OCI-LY1 (cell line): ENCODE measurements at regions not wholly inside any gene's neighbourhood (a gene's known extent, or its start where the extent isn't known, plus 50 kb on each side); places are given as distances from the start of the nearest gene placed in this dataset.

Experiments
- H2AFZ ChIP-seq: fragments of 200-600 bp; sonication (generic), shearing (Covaris generic); 2 replicates; pipeline ENCODE4 v1.6.0; 2014; ENCODE audit warnings: antibody characterized with exemption, mild to moderate bottlenecking, low read length
- H3F3A ChIP-seq: fragments of 200-600 bp; sonication (generic), shearing (Covaris generic); 2 replicates; pipeline ENCODE4 v1.6.0; 2014; ENCODE audit warnings: mild to moderate bottlenecking, antibody characterized with exemption, low read length, moderate library complexity; ENCODE audit not compliant: insufficient read depth
- H3K27ac ChIP-seq: fragments of 200-600 bp; sonication (generic); 2 replicates; pipeline ENCODE4 v1.5.1; 2014; ENCODE audit warnings: low read length, mixed run types, mild to moderate bottlenecking, low read depth; ENCODE audit not compliant: poor library complexity, severe bottlenecking
- H3K27me3 ChIP-seq: fragments of 200-600 bp; sonication (generic); 2 replicates; pipeline ENCODE4 v1.6.0; 2014; ENCODE audit warnings: antibody characterized with exemption, mild to moderate bottlenecking, low read length, moderate library complexity; ENCODE audit not compliant: insufficient read depth
- H3K36me3 ChIP-seq: fragments of 200-600 bp; sonication (generic); 2 replicates; pipeline ENCODE4 v1.6.1; 2014; ENCODE audit warnings: mild to moderate bottlenecking, antibody characterized with exemption, low read length, moderate library complexity, mixed read lengths; ENCODE audit not compliant: insufficient read depth
- H3K4me1 ChIP-seq: fragments of 200-600 bp; sonication (generic); 2 replicates; pipeline ENCODE4 v1.5.1; 2014; ENCODE audit warnings: mild to moderate bottlenecking, low read length, moderate library complexity; ENCODE audit not compliant: insufficient read depth, severe bottlenecking
- H3K4me2 ChIP-seq: fragments of 200-600 bp; sonication (generic), shearing (Covaris generic); 2 replicates; pipeline ENCODE4 v1.6.1; 2014; ENCODE audit warnings: low read length
- H3K4me3 ChIP-seq: fragments of 200-600 bp; sonication (generic); 2 replicates; pipeline ENCODE4 v1.5.1; 2014; ENCODE audit warnings: low read length, low read depth, mild to moderate bottlenecking, mixed read lengths; ENCODE audit not compliant: poor library complexity, severe bottlenecking
- H3K79me2 ChIP-seq: fragments of 200-600 bp; shearing (Covaris generic); 2 replicates; pipeline ENCODE4 v1.6.1; 2016; ENCODE audit warnings: mixed run types, low read length, mixed read lengths; ENCODE audit not compliant: insufficient read depth
- H3K9ac ChIP-seq: fragments of 200-600 bp; sonication (generic), shearing (Covaris generic); 2 replicates; pipeline ENCODE4 v1.6.1; 2014; ENCODE audit warnings: mild to moderate bottlenecking, low read length, mixed read lengths
- H3K9me2 ChIP-seq: fragments of 200-600 bp; sonication (generic), shearing (Covaris generic); 2 replicates; pipeline ENCODE4 v1.6.1; 2014; ENCODE audit warnings: low read depth, mild to moderate bottlenecking, low read length, mixed read lengths
- H3K9me3 ChIP-seq: fragments of 200-600 bp; shearing (Covaris generic); 2 replicates; pipeline ENCODE4 v1.6.1; 2014; ENCODE audit warnings: low read length, mixed read lengths
- H4K20me1 ChIP-seq: fragments of 200-600 bp; sonication (generic), shearing (Covaris generic); 2 replicates; pipeline ENCODE4 v1.6.0; 2016; ENCODE audit warnings: mild to moderate bottlenecking, low read length; ENCODE audit not compliant: insufficient read depth
- CTCF ChIP-seq: fragments of 200-600 bp; sonication (generic), shearing (Covaris generic); IDR thresholded peaks from 2 replicates; pipeline ENCODE4 v1.5.1; 2017; ENCODE audit warnings: mild to moderate bottlenecking, antibody characterized with exemption, low read length, moderate library complexity, mixed read lengths
- EZH2 ChIP-seq: fragments of 200-600 bp; sonication (generic), shearing (Covaris generic); IDR thresholded peaks from 2 replicates; pipeline ENCODE4 v1.8.0; 2017; ENCODE audit warnings: borderline replicate concordance, mixed run types, mild to moderate bottlenecking, antibody characterized with exemption, low read length, moderate library complexity, mixed read lengths

GRCh38 chr10:125411724-125412123 lies 251.4 kb upstream of the CTBP2 start:
- no peaks in the 10 kb centered on the region for H3F3A ChIP-seq
- no peaks in the 10 kb centered on the region for H3K79me2 ChIP-seq
- no peak overlapping the region for H3K27ac ChIP-seq
- no peak overlapping the region for H3K9ac ChIP-seq
- no peaks in the 10 kb centered on the region for H3K9me3 ChIP-seq
- H3K4me3 ChIP-seq = no peak overlapping the region
- no peaks in the 10 kb centered on the region for H3K4me1 ChIP-seq
- no peaks in the 10 kb centered on the region for H3K27me3 ChIP-seq
- H3K36me3 ChIP-seq = no peaks in the 10 kb centered on the region
- no peak overlapping the region for H2AFZ ChIP-seq
- H3K9me2 ChIP-seq = no peaks in the 10 kb centered on the region
- no peaks in the 10 kb centered on the region for H4K20me1 ChIP-seq
- H3K4me2 ChIP-seq = no peak overlapping the region
- TF ChIP-seq EZH2 (no peak), CTCF (no peak)

- Histone ChIP-seq H3K27ac (no peak overlapping the region), H3K9ac (no peak overlapping the region), H3K9me2 (no peaks in the 10 kb centered on the region), H4K20me1 (no peaks in the 10 kb centered on the region), H3K27me3 (no peaks in the 10 kb centered on the region), H3F3A (no peaks in the 10 kb centered on the region), H2AFZ (no peak overlapping the region), H3K4me3 (no peak overlapping the region), H3K36me3 (no peaks in the 10 kb centered on the region), H3K4me2 (no peak overlapping the region), H3K4me1 (no peaks in the 10 kb centered on the region), H3K79me2 (no peaks in the 10 kb centered on the region), H3K9me3 (no peaks in the 10 kb centered on the region)
- TF ChIP-seq CTCF (no peak), EZH2 (no peak)
These were observed 249.4 kb upstream of the CTBP2 start for GRCh38 chr10:125409756-125410155.

GRCh38 chr10:125407557-125407956 lies 247.2 kb upstream of the CTBP2 start:
- no peaks in the 10 kb centered on the region for H3K9me3 ChIP-seq
- H2AFZ ChIP-seq = no peak overlapping the region
- H3K4me2 ChIP-seq = no peak overlapping the region
- no peak for TF ChIP-seq EZH2
- TF ChIP-seq CTCF = no peak
- H3K27me3 ChIP-seq = no peaks in the 10 kb centered on the region
- H4K20me1 ChIP-seq = no peaks in the 10 kb centered on the region
- no peak overlapping the region for H3K9ac ChIP-seq
- H3K27ac ChIP-seq = no peak overlapping the region
- no peaks in the 10 kb centered on the region for H3F3A ChIP-seq
- no peaks in the 10 kb centered on the region for H3K36me3 ChIP-seq
- H3K9me2 ChIP-seq = no peaks in the 10 kb centered on the region
- no peaks in the 10 kb centered on the region for H3K79me2 ChIP-seq
- H3K4me3 ChIP-seq = no peak overlapping the region
- no peaks in the 10 kb centered on the region for H3K4me1 ChIP-seq
